HFF-Myc (cell line): ENCODE measurements at regions not wholly inside any gene's neighbourhood (a gene's known extent, or its start where the extent isn't known, plus 50 kb on each side); places are given as distances from the start of the nearest gene placed in this dataset.

Experiments used
- DNase-seq: peaks from one replicate; pipeline ENCODE4 v3.0.0-alpha.2; 2011; ENCODE audit warnings: low read depth; ENCODE audit errors: extremely low read depth
- H3K4me3 ChIP-seq: replicated peaks from 2 replicates; pipeline ENCODE4 v1.5.1; 2011; ENCODE audit warnings: low read depth, mild to moderate bottlenecking, control low read depth, low read length
- TF ChIP-seq, protein P1 (sequence below): IDR thresholded peaks from 2 replicates; pipeline ENCODE4 v1.5.1; 2012; ENCODE audit warnings: mild to moderate bottlenecking, low read depth, low read length, control low read depth; ENCODE audit errors: missing control alignments

DNA sequence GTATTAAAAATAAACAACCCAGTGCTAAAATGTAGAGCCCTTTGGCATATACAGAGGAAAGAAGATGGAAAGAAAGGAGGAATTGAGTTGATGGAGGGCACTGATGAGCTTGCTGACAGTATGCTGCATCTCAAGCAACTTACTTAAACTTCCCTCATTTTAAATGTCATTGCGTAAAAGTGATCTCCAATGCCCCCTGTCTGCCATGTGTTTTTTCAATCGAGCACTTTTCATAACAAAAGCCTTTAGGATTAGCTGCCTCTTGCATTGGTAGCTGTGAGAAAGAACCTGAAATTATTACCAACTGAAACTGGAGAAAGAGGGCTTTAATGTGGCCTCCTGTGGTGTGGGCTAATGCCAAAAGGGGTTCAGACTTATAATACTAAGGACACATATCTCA, 541.6 kb downstream of the SUCLA2 start:
- TF ChIP-seq, protein P1, sequence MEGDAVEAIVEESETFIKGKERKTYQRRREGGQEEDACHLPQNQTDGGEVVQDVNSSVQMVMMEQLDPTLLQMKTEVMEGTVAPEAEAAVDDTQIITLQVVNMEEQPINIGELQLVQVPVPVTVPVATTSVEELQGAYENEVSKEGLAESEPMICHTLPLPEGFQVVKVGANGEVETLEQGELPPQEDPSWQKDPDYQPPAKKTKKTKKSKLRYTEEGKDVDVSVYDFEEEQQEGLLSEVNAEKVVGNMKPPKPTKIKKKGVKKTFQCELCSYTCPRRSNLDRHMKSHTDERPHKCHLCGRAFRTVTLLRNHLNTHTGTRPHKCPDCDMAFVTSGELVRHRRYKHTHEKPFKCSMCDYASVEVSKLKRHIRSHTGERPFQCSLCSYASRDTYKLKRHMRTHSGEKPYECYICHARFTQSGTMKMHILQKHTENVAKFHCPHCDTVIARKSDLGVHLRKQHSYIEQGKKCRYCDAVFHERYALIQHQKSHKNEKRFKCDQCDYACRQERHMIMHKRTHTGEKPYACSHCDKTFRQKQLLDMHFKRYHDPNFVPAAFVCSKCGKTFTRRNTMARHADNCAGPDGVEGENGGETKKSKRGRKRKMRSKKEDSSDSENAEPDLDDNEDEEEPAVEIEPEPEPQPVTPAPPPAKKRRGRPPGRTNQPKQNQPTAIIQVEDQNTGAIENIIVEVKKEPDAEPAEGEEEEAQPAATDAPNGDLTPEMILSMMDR = peak; percentile 34
- H3K4me3 ChIP-seq = no peak overlapping the region
- no peak for DNase-seq

DNA sequence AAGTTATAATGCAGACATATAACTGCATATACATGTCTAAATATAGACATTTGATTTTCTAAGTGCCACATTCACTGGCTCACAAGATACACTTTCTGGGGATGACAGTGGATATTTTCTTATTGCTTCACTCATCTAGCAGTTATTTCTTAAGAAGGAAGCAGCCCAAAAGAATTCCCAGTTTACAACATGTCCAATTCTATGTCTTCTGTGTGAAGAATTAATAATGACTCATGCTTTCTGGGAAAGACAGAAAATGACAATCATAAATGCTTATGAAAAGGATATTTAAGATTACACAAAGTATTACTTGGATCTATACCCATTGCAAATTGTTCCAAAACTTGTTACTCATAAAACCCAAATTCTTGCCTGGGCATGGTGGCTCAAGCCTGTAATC, 543.4 kb downstream of the SUCLA2 start:
- TF ChIP-seq, protein P1 = no peak
- DNase-seq = no peak
- H3K4me3 ChIP-seq = no peak overlapping the region

DNA sequence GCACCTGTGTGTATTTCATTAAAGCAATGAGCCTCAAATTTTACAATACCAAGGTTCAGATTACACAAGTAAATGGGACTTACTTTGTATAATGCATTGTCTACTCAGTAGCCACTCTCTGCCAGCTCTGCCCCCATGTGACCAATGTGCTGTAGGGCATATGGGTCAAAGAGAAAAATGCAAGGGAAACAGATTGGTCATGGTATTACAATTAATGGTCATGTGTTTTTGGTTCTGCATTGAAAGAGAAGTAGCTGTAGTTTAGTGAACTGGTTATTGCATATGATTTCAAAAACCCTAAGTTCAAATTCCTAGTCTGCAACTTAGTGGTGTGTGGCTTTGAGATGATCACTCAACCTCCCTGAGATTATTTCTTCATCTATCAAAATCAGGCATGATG, 545.4 kb downstream of the SUCLA2 start:
- no peak overlapping the region for H3K4me3 ChIP-seq
- no peak for DNase-seq
- TF ChIP-seq, protein P1 = peak; percentile 8

DNA sequence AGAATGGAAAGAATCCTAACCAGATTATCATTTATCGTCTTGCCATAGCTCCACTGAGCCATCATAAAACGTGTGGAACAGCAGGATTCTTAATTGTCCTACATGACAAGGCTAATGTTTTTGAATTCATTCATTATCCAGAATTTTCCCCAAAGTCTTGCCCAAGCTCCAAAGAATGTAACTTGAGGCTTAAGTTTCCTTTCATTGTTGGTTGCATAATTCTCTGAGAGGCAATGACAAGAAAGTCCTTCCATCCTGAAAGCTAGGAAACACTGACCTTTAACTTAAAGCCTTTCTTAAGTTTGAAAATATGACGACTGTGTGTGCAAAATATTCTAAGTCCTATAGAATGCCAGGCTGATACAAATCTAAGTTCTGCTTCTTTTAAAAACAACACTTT, 546.1 kb downstream of the SUCLA2 start:
- TF ChIP-seq, protein P1 = no peak
- DNase-seq = no peak
- H3K4me3 ChIP-seq = no peak overlapping the region

DNA sequence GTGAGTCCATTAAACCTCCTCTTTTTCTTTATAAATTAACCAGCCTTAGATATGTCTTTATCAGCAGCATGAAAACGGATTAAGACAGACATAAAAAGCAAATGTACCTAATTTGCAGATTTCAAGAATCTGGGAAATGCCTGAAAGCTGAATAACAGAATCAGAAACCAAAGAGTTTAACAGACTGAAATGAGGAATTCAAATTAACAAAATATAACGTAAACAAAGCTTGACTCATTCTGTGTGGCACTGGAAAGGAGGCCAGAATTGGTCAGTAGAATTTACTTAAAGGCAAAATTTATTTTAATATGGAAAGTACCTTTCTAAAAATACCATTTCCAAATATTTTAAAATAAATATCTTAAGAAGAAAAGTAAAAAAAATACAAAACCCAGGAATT, 540.6 kb upstream of the HTR2A start:
- DNase-seq = no peak
- TF ChIP-seq, protein P1 = no peak
- H3K4me3 ChIP-seq = no peak overlapping the region

DNA sequence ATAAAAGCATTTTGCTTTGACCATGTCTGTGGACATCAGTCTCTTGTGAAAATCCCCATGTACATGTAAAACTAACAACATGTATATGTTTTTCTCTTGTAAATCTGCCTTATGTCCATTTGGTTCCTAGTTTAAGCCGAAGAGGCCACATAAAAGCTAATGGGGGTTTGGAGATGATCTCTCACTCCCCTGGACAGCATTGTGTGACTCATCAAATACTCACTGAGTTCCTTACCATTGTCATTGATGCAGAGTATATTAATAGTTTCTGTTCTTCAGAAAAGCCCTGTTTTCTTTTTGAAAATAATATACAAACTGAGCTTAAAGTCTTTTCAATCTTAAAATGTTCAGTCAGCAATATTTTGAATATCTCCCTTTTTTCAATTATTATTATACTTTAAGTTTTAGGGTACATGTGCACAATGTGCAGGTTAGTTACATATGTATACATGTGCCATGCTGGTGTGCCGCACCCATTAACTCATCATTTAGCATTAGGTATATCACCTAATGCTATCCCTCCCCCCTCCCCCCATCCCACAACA, 536.7 kb upstream of the HTR2A start:
- TF ChIP-seq, protein P1 = no peak
- no peak overlapping the region for H3K4me3 ChIP-seq
- DNase-seq = no peak
